Type B pancreatic cell (in vitro differentiated cells): ENCODE measurements at regions not wholly inside any gene's neighbourhood (a gene's known extent, or its start where the extent isn't known, plus 50 kb on each side); places are given as distances from the start of the nearest gene placed in this dataset.

Source experiments
- DNase-seq: peaks from one replicate; pipeline ENCODE4 v3.0.0; 2021; ENCODE audit warnings: mixed read lengths; ENCODE audit not compliant: unreplicated experiment; ENCODE audit errors: extremely low spot score
- H3K27ac Mint-ChIP-seq: 2 replicates; pipeline ENCODE4 v1.8.0; 2021; ENCODE audit warnings: mild to moderate bottlenecking, mixed read lengths
- H3K27me3 Mint-ChIP-seq: 2 replicates; pipeline ENCODE4 v1.8.0; 2021; ENCODE audit warnings: mixed read lengths
- H3K36me3 Mint-ChIP-seq: 2 replicates; pipeline ENCODE4 v1.8.0; 2021; ENCODE audit warnings: mixed read lengths
- H3K4me1 Mint-ChIP-seq: one replicate; pipeline ENCODE4 v1.8.0; 2021; ENCODE audit warnings: mixed read lengths; ENCODE audit not compliant: unreplicated experiment
- H3K4me3 Mint-ChIP-seq: 2 replicates; pipeline ENCODE4 v1.8.0; 2021; ENCODE audit warnings: mild to moderate bottlenecking, mixed read lengths
- H3K9me3 Mint-ChIP-seq: 2 replicates; pipeline ENCODE4 v1.8.0; 2021; ENCODE audit warnings: mixed read lengths
- TF ChIP-seq, protein P1 (sequence below): fragments of 200-600 bp; sonication (generic); conservative IDR thresholded peaks from 2 replicates; pipeline ENCODE4 v1.5.0; 2021; ENCODE audit warnings: antibody characterized with exemption, mild to moderate bottlenecking

DNA sequence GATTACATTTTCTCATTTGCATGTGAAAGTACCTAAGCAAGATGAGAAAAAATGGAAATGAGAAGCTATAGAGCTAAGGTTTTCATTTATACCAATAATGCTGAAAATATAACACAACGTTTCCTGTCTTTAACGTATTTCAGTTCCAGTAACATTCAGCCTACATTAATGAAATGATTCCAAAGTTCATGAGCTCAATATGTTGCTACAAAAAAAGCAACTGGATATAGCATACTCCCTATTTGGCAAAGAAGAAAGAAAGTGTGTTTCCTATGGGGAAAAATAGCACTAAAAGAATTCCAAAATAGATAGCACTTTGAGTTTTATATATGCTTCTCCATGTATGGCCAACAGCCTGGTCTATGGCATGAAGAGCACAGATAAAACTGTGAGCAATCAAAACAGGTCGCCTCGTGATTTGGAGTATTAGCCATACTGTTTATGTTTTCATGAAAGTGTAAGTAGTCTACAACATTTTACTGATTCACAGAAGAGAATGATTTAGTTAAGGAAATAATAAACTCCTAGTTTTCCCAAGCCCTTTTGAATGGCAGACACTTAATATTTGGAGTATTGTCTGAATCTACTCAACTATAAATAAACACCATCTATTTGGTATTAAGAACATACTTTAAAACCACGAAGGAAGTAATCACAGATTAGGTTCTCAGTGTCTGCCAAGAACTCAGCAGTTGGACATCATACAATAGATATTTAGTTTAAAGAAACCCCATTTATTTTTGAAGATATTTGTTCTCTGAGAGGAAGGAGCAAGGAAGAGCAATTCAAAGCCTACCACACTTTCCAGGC lies 258.7 kb upstream of the RASA1 start:
- H3K27ac Mint-ChIP-seq = no peak overlapping the region
- TF ChIP-seq, protein P1, sequence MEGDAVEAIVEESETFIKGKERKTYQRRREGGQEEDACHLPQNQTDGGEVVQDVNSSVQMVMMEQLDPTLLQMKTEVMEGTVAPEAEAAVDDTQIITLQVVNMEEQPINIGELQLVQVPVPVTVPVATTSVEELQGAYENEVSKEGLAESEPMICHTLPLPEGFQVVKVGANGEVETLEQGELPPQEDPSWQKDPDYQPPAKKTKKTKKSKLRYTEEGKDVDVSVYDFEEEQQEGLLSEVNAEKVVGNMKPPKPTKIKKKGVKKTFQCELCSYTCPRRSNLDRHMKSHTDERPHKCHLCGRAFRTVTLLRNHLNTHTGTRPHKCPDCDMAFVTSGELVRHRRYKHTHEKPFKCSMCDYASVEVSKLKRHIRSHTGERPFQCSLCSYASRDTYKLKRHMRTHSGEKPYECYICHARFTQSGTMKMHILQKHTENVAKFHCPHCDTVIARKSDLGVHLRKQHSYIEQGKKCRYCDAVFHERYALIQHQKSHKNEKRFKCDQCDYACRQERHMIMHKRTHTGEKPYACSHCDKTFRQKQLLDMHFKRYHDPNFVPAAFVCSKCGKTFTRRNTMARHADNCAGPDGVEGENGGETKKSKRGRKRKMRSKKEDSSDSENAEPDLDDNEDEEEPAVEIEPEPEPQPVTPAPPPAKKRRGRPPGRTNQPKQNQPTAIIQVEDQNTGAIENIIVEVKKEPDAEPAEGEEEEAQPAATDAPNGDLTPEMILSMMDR = no peak
- DNase-seq = no peak

DNA sequence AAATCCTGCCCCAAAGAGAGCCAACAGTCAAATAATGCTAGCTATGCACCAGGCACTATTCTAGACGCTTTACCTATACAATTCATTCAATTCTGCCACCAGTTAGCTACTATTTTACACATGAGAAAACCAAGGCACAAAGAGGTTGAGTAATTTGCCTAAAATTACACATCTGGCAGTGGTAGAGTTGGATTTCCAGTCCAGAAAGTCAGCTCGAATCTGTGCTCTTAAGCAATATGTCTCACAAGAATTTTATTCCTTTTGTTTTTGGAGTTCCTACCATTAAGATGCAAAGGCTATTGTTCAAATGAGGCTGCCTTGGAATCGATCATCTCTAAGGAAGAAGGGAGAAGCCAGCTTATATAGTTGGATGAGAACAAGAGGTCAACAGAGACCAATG lies 256.9 kb upstream of the RASA1 start:
- Mint-ChIP-seq H3K27ac (no peak overlapping the region), H3K36me3 (no peaks in the 10 kb centered on the region), H3K27me3 (no peaks in the 10 kb centered on the region), H3K4me3 (no peak overlapping the region), H3K9me3 (no peaks in the 10 kb centered on the region), H3K4me1 (no peaks in the 10 kb centered on the region)
- TF ChIP-seq, protein P1 = no peak
- no peak for DNase-seq

More for the DNA sequence above, 258.7 kb upstream of the RASA1 start:
- no peaks in the 10 kb centered on the region for H3K36me3 Mint-ChIP-seq
- no peaks in the 10 kb centered on the region for H3K9me3 Mint-ChIP-seq
- no peaks in the 10 kb centered on the region for H3K27me3 Mint-ChIP-seq
- H3K4me3 Mint-ChIP-seq = no peak overlapping the region
- H3K4me1 Mint-ChIP-seq = no peaks in the 10 kb centered on the region

DNA sequence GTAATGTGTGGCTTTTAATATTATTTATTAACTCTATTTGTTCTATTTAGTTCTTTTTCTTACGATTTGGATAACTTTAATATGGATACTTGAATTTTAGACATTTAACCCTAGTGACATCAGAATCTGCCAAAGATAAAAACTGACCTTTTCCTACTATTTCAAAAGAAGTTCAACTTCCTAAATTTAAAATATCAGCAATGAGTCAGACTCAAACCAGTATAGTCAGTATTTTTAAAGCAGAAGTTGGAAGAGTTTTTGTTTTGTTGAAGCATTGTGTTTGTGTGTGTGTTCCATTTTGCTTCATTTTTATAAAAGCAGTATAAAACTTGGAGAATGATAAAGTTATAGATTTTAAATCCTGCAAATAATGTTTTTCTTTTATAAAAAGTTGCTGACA lies 251.8 kb upstream of the RASA1 start:
- TF ChIP-seq, protein P1 = no peak
- peaks cover 11% of the 10 kb centered on the region for H3K4me1 Mint-ChIP-seq
- H3K27me3 Mint-ChIP-seq = no peaks in the 10 kb centered on the region
- no peaks in the 10 kb centered on the region for H3K9me3 Mint-ChIP-seq
- no peaks in the 10 kb centered on the region for H3K36me3 Mint-ChIP-seq
- no peak for DNase-seq
- no peak overlapping the region for H3K4me3 Mint-ChIP-seq
- no peak overlapping the region for H3K27ac Mint-ChIP-seq

DNA sequence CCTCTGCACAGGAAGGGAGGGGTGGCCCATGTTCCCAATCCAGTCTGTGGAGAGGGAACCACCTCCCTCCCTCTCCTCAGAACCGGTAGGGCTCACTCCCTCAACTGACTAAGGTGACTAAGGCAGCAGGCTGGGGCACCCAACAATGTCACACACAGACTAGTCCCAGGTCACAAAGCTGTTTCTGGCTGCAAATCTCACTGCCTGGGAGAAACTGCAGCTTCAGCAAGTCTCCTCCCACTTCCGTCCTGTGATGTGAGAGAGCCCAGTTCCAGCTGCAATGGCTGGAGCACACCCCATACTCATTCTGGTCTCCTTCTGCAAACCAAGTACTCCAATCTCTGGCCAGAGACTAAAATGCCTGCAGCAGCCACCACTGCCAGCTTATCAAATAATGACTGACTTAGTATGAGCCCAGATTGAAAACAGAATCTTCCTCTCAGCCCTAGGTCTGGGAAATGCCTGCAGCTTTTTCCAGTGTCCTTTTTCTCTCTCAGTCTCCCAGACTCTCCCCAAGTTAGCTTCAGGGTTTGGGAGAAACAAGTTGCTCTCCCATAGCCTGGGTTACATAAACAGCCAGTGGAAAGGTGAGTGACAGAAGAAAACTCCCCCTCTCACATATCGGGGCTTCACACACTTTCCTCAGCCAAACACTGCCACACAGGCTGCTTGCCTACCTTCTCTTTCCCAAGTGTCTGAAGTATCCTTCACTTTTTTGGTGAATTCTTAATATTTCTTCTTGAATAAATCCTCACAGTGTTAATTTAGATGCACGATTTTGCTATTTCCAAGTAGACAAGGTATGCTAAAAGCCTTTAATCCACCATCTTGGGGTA lies 247.4 kb upstream of the RASA1 start:
- Mint-ChIP-seq H3K9me3 (peaks cover 12% of the 10 kb centered on the region), H3K4me3 (no peak overlapping the region), H3K27me3 (no peaks in the 10 kb centered on the region), H3K27ac (no peak overlapping the region), H3K4me1 (peaks cover 11% of the 10 kb centered on the region), H3K36me3 (no peaks in the 10 kb centered on the region)
- DNase-seq = no peak
- TF ChIP-seq, protein P1 = no peak

DNA sequence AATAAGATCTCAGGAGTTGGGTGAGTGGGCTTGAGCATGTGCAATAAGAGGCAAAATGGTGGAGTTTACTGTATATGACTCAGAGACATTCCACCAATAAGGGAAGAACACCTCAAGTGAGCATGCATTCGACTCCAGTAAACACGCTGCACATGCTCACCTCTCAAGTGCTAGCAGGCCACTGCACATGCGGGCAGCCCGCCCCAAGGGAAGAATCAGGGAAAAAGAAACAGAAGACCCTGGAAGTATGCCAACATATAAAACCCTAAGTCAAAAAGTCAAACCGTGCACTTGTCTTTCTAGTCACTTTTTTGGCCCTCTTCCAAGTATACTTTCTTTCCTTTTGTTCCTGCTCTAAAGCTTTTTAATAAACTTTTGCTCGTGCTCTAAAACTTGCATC lies 245.3 kb upstream of the RASA1 start:
- H3K27me3 Mint-ChIP-seq = no peaks in the 10 kb centered on the region
- TF ChIP-seq, protein P1 = no peak
- H3K4me1 Mint-ChIP-seq = peaks cover 11% of the 10 kb centered on the region
- H3K27ac Mint-ChIP-seq = no peak overlapping the region
- H3K36me3 Mint-ChIP-seq = no peaks in the 10 kb centered on the region
- H3K4me3 Mint-ChIP-seq = no peak overlapping the region
- H3K9me3 Mint-ChIP-seq = peaks cover 12% of the 10 kb centered on the region
- no peak for DNase-seq
